SU-DHL-6 (cell line): ENCODE measurements at regions not wholly inside any gene's neighbourhood (a gene's known extent, or its start where the extent isn't known, plus 50 kb on each side); places are given as distances from the start of the nearest gene placed in this dataset.

ENCODE experiments used
- H2AFZ ChIP-seq: fragments of 200-600 bp; sonication (generic); 2 replicates; pipeline ENCODE4 v1.6.1; 2014; ENCODE audit warnings: low read depth, mild to moderate bottlenecking, moderate library complexity, mixed read lengths, antibody characterized with exemption, low read length; ENCODE audit not compliant: severe bottlenecking
- H3F3A ChIP-seq: fragments of 200-600 bp; shearing (Covaris generic); 2 replicates; pipeline ENCODE4 v1.6.0; 2016; ENCODE audit warnings: antibody characterized with exemption, mild to moderate bottlenecking; ENCODE audit not compliant: insufficient read depth
- H3K27ac ChIP-seq: fragments of 200-600 bp; sonication (generic); 2 replicates; pipeline ENCODE4 v1.5.1; 2016; ENCODE audit warnings: low read depth, mild to moderate bottlenecking, low read length, moderate library complexity, mixed read lengths
- H3K27me3 ChIP-seq: fragments of 200-600 bp; sonication (generic), shearing (Covaris generic); 2 replicates; pipeline ENCODE4 v1.6.0; 2014; ENCODE audit warnings: mild to moderate bottlenecking, low read length
- H3K36me3 ChIP-seq: fragments of 200-600 bp; sonication (generic); 2 replicates; pipeline ENCODE4 v1.6.1; 2014; ENCODE audit warnings: mild to moderate bottlenecking, low read length, mixed read lengths
- H3K4me2 ChIP-seq: fragments of 300-600, 200-600 bp; shearing (Covaris generic), sonication (generic); 2 replicates; pipeline ENCODE4 v1.6.0; 2014; ENCODE audit warnings: low read length, low read depth, mild to moderate bottlenecking; ENCODE audit not compliant: poor library complexity, severe bottlenecking
- H3K4me3 ChIP-seq: fragments of 200-600 bp; sonication (generic); 2 replicates; pipeline ENCODE4 v1.5.1; 2014; ENCODE audit warnings: antibody characterized with exemption, low read length, mild to moderate bottlenecking, mixed read lengths; ENCODE audit not compliant: insufficient read depth, poor library complexity, severe bottlenecking
- H3K79me2 ChIP-seq: fragments of 200-600 bp; sonication (generic); 2 replicates; pipeline ENCODE4 v1.6.1; 2014; ENCODE audit warnings: mild to moderate bottlenecking, low read length, moderate library complexity; ENCODE audit not compliant: insufficient read depth
- H3K9ac ChIP-seq: fragments of 200-600 bp; sonication (generic); 2 replicates; pipeline ENCODE4 v1.7.0; 2014; ENCODE audit warnings: mild to moderate bottlenecking, low read length
- H3K9me2 ChIP-seq: fragments of 200-600 bp; sonication (generic); replicated peaks from 2 replicates; pipeline ENCODE4 v1.6.1; 2014; ENCODE audit warnings: low read length; ENCODE audit not compliant: insufficient read depth
- H3K9me3 ChIP-seq: fragments of 200-600 bp; sonication (generic); 2 replicates; pipeline ENCODE4 v1.6.1; 2014; ENCODE audit warnings: low read length, mixed read lengths; ENCODE audit not compliant: insufficient read depth
- H4K20me1 ChIP-seq: fragments of 200-600 bp; sonication (generic); 2 replicates; pipeline ENCODE4 v1.6.1; 2014; ENCODE audit warnings: low read depth, mild to moderate bottlenecking, antibody characterized with exemption, low read length, moderate library complexity, mixed read lengths
- CTCF ChIP-seq: fragments of 200-600 bp; sonication (generic); IDR thresholded peaks from one replicate; pipeline ENCODE4 v1.5.1; 2017; ENCODE audit warnings: antibody characterized with exemption, mild to moderate bottlenecking, low read length, moderate library complexity; ENCODE audit not compliant: insufficient read depth, poor library complexity, severe bottlenecking
- EZH2phosphoT487 ChIP-seq: fragments of 200-600 bp; sonication (generic), shearing (Covaris generic); conservative IDR thresholded peaks from 2 replicates; pipeline ENCODE4 v1.6.1; 2018; ENCODE audit warnings: mild to moderate bottlenecking, antibody characterized with exemption, low read length, moderate library complexity, mixed read lengths

DNA sequence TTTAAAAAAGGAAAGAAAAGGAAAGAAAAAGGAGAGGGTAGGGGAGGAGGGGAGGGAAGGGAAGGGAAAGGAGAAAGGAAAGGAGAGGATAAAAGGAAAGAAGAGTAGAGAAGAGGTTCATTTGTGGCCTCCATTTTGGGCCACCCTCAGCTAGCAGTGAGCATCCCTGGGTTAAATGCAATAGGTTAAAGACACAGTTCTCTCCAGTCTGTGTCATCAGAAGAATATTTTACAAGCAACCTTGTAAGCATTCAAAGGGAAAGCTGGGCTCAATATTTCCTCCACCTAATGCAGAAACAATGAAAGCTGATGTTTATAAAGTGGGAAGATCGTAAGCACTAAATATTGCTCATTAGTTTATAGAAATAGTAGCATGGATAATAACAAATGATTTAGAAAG, 219.1 kb upstream of the PITRM1 start:
- no peaks in the 10 kb centered on the region for H3K9me3 ChIP-seq
- H3K27ac ChIP-seq: no peak overlapping the region
- no peak overlapping the region for H3K9ac ChIP-seq
- H3K79me2 ChIP-seq: no peaks in the 10 kb centered on the region
- H3K27me3 ChIP-seq: no peaks in the 10 kb centered on the region
- H3K4me3 ChIP-seq: no peak overlapping the region
- H4K20me1 ChIP-seq: no peaks in the 10 kb centered on the region
- TF ChIP-seq EZH2phosphoT487: no peak
- TF ChIP-seq CTCF: no peak
- H2AFZ ChIP-seq: no peak overlapping the region
- no peaks in the 10 kb centered on the region for H3F3A ChIP-seq
- no peak overlapping the region for H3K4me2 ChIP-seq
- H3K36me3 ChIP-seq: no peaks in the 10 kb centered on the region
- H3K9me2 ChIP-seq: no peaks in the 10 kb centered on the region

- no peaks in the 10 kb centered on the region for H3F3A ChIP-seq
- H3K9me3 ChIP-seq: no peaks in the 10 kb centered on the region
- H3K4me2 ChIP-seq: no peak overlapping the region
- no peaks in the 10 kb centered on the region for H4K20me1 ChIP-seq
- no peak overlapping the region for H3K9ac ChIP-seq
- no peak overlapping the region for H3K27ac ChIP-seq
- no peaks in the 10 kb centered on the region for H3K27me3 ChIP-seq
- no peak overlapping the region for H2AFZ ChIP-seq
- TF ChIP-seq EZH2phosphoT487: no peak
- TF ChIP-seq CTCF: no peak
- H3K36me3 ChIP-seq: no peaks in the 10 kb centered on the region
- H3K4me3 ChIP-seq: no peak overlapping the region
- no peaks in the 10 kb centered on the region for H3K9me2 ChIP-seq
- no peaks in the 10 kb centered on the region for H3K79me2 ChIP-seq
Measured at GRCh38 chr10:3389130-3389529, 216.5 kb upstream of the PITRM1 start.

DNA sequence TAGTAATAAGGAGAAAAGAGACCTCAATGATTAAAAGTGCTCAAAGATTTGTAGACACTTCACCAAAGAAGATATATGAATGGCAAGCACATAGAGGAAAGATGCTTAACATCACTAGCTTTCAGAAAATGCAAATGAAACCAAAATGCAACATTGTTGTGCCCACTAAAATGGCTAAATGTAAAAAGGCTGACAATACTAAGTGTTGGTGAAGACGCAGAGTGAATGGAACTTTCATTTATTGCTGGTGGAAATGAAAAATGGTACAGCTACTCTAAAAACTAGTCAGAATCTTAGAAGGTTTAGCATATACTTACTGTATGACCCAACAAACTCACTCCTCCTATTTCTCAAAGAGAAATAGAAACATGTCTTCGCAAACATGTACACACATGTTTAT, 212.9 kb upstream of the PITRM1 start:
- Histone ChIP-seq H3F3A (no peaks in the 10 kb centered on the region), H3K27ac (no peak overlapping the region), H3K4me2 (no peak overlapping the region), H3K9ac (no peak overlapping the region), H3K36me3 (no peaks in the 10 kb centered on the region), H2AFZ (no peak overlapping the region), H3K9me3 (no peaks in the 10 kb centered on the region), H4K20me1 (no peaks in the 10 kb centered on the region), H3K79me2 (no peaks in the 10 kb centered on the region), H3K27me3 (no peaks in the 10 kb centered on the region), H3K4me3 (no peak overlapping the region), H3K9me2 (no peaks in the 10 kb centered on the region)
- TF ChIP-seq EZH2phosphoT487: no peak
- TF ChIP-seq CTCF: no peak

DNA sequence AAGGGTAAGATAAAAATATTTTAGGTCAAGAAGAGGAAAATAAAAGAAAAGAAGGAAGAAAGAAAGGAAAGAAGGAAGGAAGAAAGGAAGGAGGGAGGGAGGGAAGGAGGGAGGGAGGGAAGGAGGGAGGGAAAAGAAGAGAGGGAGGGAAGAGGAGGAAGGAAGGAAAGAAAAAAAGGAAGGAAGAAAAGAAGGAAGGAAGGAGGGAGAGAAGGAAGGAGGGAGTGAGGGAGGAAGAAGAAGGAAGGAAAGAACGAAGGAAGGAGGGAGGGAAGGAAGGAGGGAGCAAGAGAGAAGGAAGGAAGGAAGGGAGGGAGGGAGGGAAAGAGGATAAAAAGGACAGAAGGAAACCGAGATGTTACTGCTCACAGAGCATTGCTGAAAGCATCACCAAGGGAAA, 209.5 kb upstream of the PITRM1 start:
- no peaks in the 10 kb centered on the region for H3F3A ChIP-seq

More for the DNA sequence above, 209.5 kb upstream of the PITRM1 start:
- Histone ChIP-seq H3K79me2 (no peaks in the 10 kb centered on the region), H3K9me3 (no peaks in the 10 kb centered on the region), H4K20me1 (no peaks in the 10 kb centered on the region), H3K9me2 (no peaks in the 10 kb centered on the region), H3K9ac (no peak overlapping the region), H3K27ac (no peak overlapping the region), H3K36me3 (no peaks in the 10 kb centered on the region), H3K4me3 (no peak overlapping the region), H3K27me3 (no peaks in the 10 kb centered on the region), H3K4me2 (no peak overlapping the region), H2AFZ (no peak overlapping the region)
- TF ChIP-seq EZH2phosphoT487: no peak
- TF ChIP-seq CTCF: no peak
